HG03108 (cell line): ENCODE measurements at regions not wholly inside any gene's neighbourhood (a gene's known extent, or its start where the extent isn't known, plus 50 kb on each side); places are given as distances from the start of the nearest gene placed in this dataset.

ENCODE experiments used
- ATAC-seq: cut with Tn5 transposase; IDR thresholded peaks from one replicate; pipeline ENCODE4 v1.9.1; 2021; ENCODE audit warnings: moderate library complexity; ENCODE audit not compliant: unreplicated experiment

GRCh38 chr10:128604025-128604424 lies 477.8 kb upstream of the MKI67 start:
- no peak for ATAC-seq

GRCh38 chr10:128605180-128605579 lies 479.0 kb upstream of the MKI67 start:
- ATAC-seq = no peak

GRCh38 chr10:128606055-128606454 lies 479.8 kb upstream of the MKI67 start:
- ATAC-seq = no peak

GRCh38 chr10:128608791-128609190 lies 482.6 kb upstream of the MKI67 start:
- ATAC-seq = no peak

GRCh38 chr10:128609460-128609859 lies 483.2 kb upstream of the MKI67 start:
- ATAC-seq = no peak

- ATAC-seq = no peak
These were observed 483.9 kb upstream of the MKI67 start for GRCh38 chr10:128610113-128610512.

GRCh38 chr10:128612195-128612594 lies 486.0 kb upstream of the MKI67 start:
- ATAC-seq = no peak

GRCh38 chr10:128612631-128613030 lies 486.4 kb upstream of the MKI67 start:
- no peak for ATAC-seq

GRCh38 chr10:128614016-128614605 lies 487.9 kb upstream of the MKI67 start:
- no peak for ATAC-seq

- no peak for ATAC-seq
These were observed 488.8 kb upstream of the MKI67 start for GRCh38 chr10:128614802-128615553.

- no peak for ATAC-seq
These were observed 491.3 kb upstream of the MKI67 start for GRCh38 chr10:128617532-128617931.

- ATAC-seq = no peak
These were observed 496.5 kb upstream of the MKI67 start for GRCh38 chr10:128622706-128623105.

- no peak for ATAC-seq
These were observed 497.6 kb upstream of the MKI67 start for GRCh38 chr10:128623776-128624175.

- no peak for ATAC-seq
These were observed 498.7 kb upstream of the MKI67 start for GRCh38 chr10:128624656-128625530.

GRCh38 chr10:128625926-128626325 lies 499.7 kb upstream of the MKI67 start:
- no peak for ATAC-seq

GRCh38 chr10:128626397-128627000 lies 500.3 kb upstream of the MKI67 start:
- no peak for ATAC-seq

- ATAC-seq = no peak
These were observed 501.6 kb upstream of the MKI67 start for GRCh38 chr10:128627811-128628210.

GRCh38 chr10:128628252-128628651 lies 502.0 kb upstream of the MKI67 start:
- no peak for ATAC-seq

GRCh38 chr10:128629111-128630096 lies 503.2 kb upstream of the MKI67 start:
- no peak for ATAC-seq

- no peak for ATAC-seq
These were observed 504.6 kb upstream of the MKI67 start for GRCh38 chr10:128630787-128631252.
